Tibial nerve (tissue), 4 donors: ENCODE measurements at regions not wholly inside any gene's neighbourhood (a gene's known extent, or its start where the extent isn't known, plus 50 kb on each side); places are given as distances from the start of the nearest gene placed in this dataset.

Experiments
- CTCF ChIP-seq, 5 experiments: fragments of 200-600 bp in 3 of 5; fragments of 450-650 bp in 2 of 5; sonication (generic) in 3 of 5; IDR thresholded peaks; one replicate each; pipeline ENCODE4 v1.5.1; 2016 to 2019; ENCODE audit warnings: antibody characterized with exemption in 5 of 5, mild to moderate bottlenecking in 3 of 5, moderate library complexity in 2 of 5
- EP300 ChIP-seq, 2 donors: sonication (generic); formaldehyde crosslinking; IDR thresholded peaks; one replicate each; pipeline ENCODE4 v1.6.1; 2017; ENCODE audit warnings: antibody characterized with exemption in 2 of 2, mild to moderate bottlenecking in 1 of 2

DNA sequence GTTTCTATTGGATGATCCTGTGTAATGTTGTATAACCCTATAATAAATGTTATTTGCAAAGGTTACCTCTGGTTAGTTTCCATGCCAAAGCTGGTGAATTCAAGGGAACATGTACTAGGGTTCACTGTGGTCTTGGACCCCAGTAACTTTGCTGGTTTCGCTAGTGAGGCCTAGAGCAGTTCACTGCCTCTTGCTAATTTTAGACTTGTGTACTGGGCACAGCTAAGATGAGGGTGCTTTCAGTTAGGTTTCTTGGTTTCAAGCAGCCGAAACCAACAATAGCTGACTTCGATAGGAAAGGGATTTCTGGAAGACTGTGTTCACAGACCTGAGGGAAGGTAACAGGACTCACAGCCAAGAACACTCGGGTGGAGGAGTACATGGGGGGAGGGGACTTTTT lies 215.5 kb upstream of the BCOR start:
- TF ChIP-seq CTCF (IDR thresholded peaks at IDR 0.05) = no peak
- no peak for TF ChIP-seq EP300 (IDR thresholded peaks at IDR 0.05)
